ENCODE measurements at regions not wholly inside any gene's neighbourhood (a gene's known extent, or its start where the extent isn't known, plus 50 kb on each side); places are given as distances from the start of the nearest gene placed in this dataset.

GRCh38 chr14:61929651-61930050 is 167.4 kb downstream of the SNAPC1 start:
- in situ Hi-C loops (cut with HindIII; ENCODE audit: low pct_unique_long_range_greater_than_20kb, low sequenced_read_pairs), result no loop called here
- DNase-seq (ENCODE audit: low read depth, low spot score), result no peak

- in situ Hi-C loops (cut with HindIII; ENCODE audit: low pct_unique_long_range_greater_than_20kb, low sequenced_read_pairs), result no loop called here
- DNase-seq (ENCODE audit: low read depth, low spot score), result no peak
Observed at GRCh38 chr14:61930101-61930857, 168.1 kb downstream of the SNAPC1 start.

GRCh38 chr14:61932974-61933373 is 170.8 kb downstream of the SNAPC1 start:
- in situ Hi-C loops (cut with HindIII; ENCODE audit: low pct_unique_long_range_greater_than_20kb, low sequenced_read_pairs), result no loop called here
- no peak for DNase-seq (ENCODE audit: low read depth, low spot score)

GRCh38 chr14:61934385-61934784 is 172.2 kb downstream of the SNAPC1 start:
- DNase-seq (ENCODE audit: low read depth, low spot score), result no peak
- in situ Hi-C loops (cut with HindIII; ENCODE audit: low pct_unique_long_range_greater_than_20kb, low sequenced_read_pairs), result no loop called here

- DNase-seq (ENCODE audit: low read depth, low spot score), result no peak
- in situ Hi-C loops (cut with HindIII; ENCODE audit: low pct_unique_long_range_greater_than_20kb, low sequenced_read_pairs), result no loop called here
Observed at GRCh38 chr14:61939776-61940175, 177.6 kb downstream of the SNAPC1 start.

- no peak for DNase-seq (ENCODE audit: low read depth, low spot score)
- in situ Hi-C loops (cut with HindIII; ENCODE audit: low pct_unique_long_range_greater_than_20kb, low sequenced_read_pairs), result no loop called here
Observed at GRCh38 chr14:61940666-61941420, 178.6 kb downstream of the SNAPC1 start.

- in situ Hi-C loops (cut with HindIII; ENCODE audit: low pct_unique_long_range_greater_than_20kb, low sequenced_read_pairs), result no loop called here
- DNase-seq (ENCODE audit: low read depth, low spot score), result no peak
Observed at GRCh38 chr14:61941421-61942150, 179.4 kb downstream of the SNAPC1 start.

- in situ Hi-C loops (cut with HindIII; ENCODE audit: low pct_unique_long_range_greater_than_20kb, low sequenced_read_pairs), result no loop called here
- no peak for DNase-seq (ENCODE audit: low read depth, low spot score)
Observed at GRCh38 chr14:61948376-61948775, 186.2 kb downstream of the SNAPC1 start.

- DNase-seq (ENCODE audit: low read depth, low spot score), result no peak
- in situ Hi-C loops (cut with HindIII; ENCODE audit: low pct_unique_long_range_greater_than_20kb, low sequenced_read_pairs), result no loop called here
Observed at GRCh38 chr14:61950340-61950739, 188.1 kb downstream of the SNAPC1 start.

- in situ Hi-C loops (cut with HindIII; ENCODE audit: low pct_unique_long_range_greater_than_20kb, low sequenced_read_pairs), result no loop called here
- DNase-seq (ENCODE audit: low read depth, low spot score), result no peak
Observed at GRCh38 chr14:61953602-61954001, 191.4 kb downstream of the SNAPC1 start.

- in situ Hi-C loops (cut with HindIII; ENCODE audit: low pct_unique_long_range_greater_than_20kb, low sequenced_read_pairs), result no loop called here
- DNase-seq (ENCODE audit: low read depth, low spot score), result no peak
Observed at GRCh38 chr14:61954306-61954705, 192.1 kb downstream of the SNAPC1 start.

GRCh38 chr14:61956517-61956916 is 194.3 kb downstream of the SNAPC1 start:
- DNase-seq (ENCODE audit: low read depth, low spot score), result no peak
- in situ Hi-C loops (cut with HindIII; ENCODE audit: low pct_unique_long_range_greater_than_20kb, low sequenced_read_pairs), result no loop called here

- no peak for DNase-seq (ENCODE audit: low read depth, low spot score)
- in situ Hi-C loops (cut with HindIII; ENCODE audit: low pct_unique_long_range_greater_than_20kb, low sequenced_read_pairs), result no loop called here
Observed at GRCh38 chr14:61959348-61959747, 197.1 kb downstream of the SNAPC1 start.

- in situ Hi-C loops (cut with HindIII; ENCODE audit: low pct_unique_long_range_greater_than_20kb, low sequenced_read_pairs), result no loop called here
- no peak for DNase-seq (ENCODE audit: low read depth, low spot score)
Observed at GRCh38 chr14:61961369-61961768, 199.1 kb downstream of the SNAPC1 start.

GRCh38 chr14:61963926-61964325 is 201.7 kb downstream of the SNAPC1 start:
- no peak for DNase-seq (ENCODE audit: low read depth, low spot score)
- in situ Hi-C loops (cut with HindIII; ENCODE audit: low pct_unique_long_range_greater_than_20kb, low sequenced_read_pairs), result no loop called here

GRCh38 chr14:61965030-61965745 is 203.0 kb downstream of the SNAPC1 start:
- DNase-seq (ENCODE audit: low read depth, low spot score), result no peak
- in situ Hi-C loops (cut with HindIII; ENCODE audit: low pct_unique_long_range_greater_than_20kb, low sequenced_read_pairs), result no loop called here

GRCh38 chr14:61968207-61968606 is 206.0 kb downstream of the SNAPC1 start:
- in situ Hi-C loops (cut with HindIII; ENCODE audit: low pct_unique_long_range_greater_than_20kb, low sequenced_read_pairs), result no loop called here
- no peak for DNase-seq (ENCODE audit: low read depth, low spot score)

- in situ Hi-C loops (cut with HindIII; ENCODE audit: low pct_unique_long_range_greater_than_20kb, low sequenced_read_pairs), result no loop called here
- DNase-seq (ENCODE audit: low read depth, low spot score), result no peak
Observed at GRCh38 chr14:61972711-61973110, 210.5 kb downstream of the SNAPC1 start.
